GM19467 (cell line): ENCODE measurements at regions not wholly inside any gene's neighbourhood (a gene's known extent, or its start where the extent isn't known, plus 50 kb on each side); places are given as distances from the start of the nearest gene placed in this dataset.
A peak's percentile ranks its signal among the peaks of the same experiment; 100 is the strongest.

Experiments
- ATAC-seq: cut with Tn5 transposase; IDR thresholded peaks from one replicate; pipeline ENCODE4 v1.9.1; 2021; ENCODE audit warnings: mild to moderate bottlenecking, moderate library complexity; ENCODE audit not compliant: unreplicated experiment

DNA sequence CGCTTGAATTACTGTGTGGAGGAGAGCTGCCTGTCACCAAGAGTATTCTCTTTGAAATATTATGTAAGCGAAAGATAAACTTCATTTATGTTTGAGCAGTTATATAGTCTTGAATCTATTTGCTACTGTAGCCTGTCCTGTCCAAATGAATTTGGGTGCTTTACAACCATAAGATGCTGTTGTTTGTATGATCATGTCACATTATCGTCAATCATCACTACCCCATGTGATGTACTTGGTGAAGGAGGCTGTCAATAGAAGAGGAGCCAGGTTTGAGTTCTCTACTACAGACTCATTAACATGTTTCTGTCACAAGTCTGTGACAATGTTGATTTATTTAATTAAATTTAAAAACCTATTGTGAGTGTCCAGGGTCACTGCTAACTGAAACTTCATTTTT, 403.3 kb upstream of the MEF2C start:
- ATAC-seq: no peak

DNA sequence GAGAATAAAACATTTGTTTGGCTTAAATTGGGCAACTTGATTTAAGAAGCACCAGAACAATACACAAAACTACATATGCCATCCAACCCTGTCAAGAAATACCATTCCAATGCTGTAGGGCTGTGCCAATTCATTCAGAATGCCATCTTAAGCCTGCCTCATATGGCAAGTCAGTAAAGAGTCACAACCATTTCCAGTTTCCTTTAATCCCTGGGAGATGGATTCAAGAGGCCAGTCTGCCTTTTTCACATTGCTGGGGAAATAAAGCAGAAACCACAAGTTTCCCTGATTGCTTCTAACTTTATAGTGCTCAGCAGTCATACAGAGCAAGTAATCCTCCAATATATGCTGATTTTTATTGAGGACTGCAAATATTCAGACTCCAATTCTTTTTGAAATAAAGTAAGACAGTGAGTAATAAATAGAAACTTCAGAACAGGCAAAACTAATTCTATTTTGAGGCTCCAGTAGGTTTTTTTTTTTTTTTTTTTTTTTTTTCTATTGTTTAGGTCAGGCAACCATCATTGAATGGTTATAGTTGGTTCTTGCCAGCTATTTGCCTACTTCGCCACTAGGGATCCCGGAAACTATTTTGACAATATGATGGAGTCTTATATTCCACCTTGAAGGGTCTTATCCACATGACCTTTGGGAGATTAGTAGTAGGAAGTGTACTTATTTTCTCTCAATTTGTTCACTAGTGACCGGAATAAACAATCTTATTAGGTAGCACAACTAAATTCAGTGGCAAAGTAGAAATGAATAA, 400.9 kb upstream of the MEF2C start:
- no peak for ATAC-seq

DNA sequence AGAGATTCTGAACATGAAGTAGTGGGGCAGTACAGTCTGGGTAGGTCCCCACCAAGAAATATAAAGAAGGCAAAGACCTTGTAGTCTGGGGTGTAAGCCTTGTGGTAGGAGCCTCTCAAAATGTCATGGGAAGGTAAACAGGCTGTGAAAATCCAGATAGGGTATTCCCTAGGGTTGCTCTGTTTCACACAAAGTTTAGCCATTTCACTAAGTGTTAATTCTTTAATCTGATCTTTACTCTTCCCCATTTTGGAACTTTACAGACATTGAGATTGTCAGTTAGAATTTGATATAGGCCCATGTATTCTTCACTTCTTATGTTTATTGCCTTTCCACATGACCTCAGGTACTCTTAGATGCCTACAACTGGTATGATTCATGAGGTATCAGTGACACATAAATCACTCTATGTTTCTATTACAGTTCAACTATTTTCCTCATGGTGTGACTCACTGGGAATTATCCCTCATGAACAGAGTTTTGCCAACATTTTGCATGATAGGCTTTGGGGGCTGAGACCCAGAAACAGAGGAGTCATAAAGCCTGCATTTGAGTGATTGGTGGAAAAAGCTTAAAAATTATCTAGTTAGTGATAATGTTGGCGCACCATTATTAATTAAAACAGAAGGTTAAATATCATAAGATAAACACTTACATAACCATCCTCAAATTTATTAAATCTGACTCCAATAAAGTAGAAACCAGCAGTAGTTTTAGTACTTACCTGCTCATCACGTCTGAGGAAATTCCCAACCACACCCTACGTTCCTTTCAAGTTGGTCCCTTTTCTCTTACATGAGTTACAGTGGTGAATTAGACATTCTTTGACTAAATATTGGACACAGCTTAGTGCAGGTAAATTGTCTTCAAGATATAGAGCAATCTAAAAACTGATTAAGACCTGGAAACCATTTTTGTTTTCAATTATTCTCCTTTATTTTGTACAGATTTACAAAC, 399.8 kb upstream of the MEF2C start:
- no peak for ATAC-seq

DNA sequence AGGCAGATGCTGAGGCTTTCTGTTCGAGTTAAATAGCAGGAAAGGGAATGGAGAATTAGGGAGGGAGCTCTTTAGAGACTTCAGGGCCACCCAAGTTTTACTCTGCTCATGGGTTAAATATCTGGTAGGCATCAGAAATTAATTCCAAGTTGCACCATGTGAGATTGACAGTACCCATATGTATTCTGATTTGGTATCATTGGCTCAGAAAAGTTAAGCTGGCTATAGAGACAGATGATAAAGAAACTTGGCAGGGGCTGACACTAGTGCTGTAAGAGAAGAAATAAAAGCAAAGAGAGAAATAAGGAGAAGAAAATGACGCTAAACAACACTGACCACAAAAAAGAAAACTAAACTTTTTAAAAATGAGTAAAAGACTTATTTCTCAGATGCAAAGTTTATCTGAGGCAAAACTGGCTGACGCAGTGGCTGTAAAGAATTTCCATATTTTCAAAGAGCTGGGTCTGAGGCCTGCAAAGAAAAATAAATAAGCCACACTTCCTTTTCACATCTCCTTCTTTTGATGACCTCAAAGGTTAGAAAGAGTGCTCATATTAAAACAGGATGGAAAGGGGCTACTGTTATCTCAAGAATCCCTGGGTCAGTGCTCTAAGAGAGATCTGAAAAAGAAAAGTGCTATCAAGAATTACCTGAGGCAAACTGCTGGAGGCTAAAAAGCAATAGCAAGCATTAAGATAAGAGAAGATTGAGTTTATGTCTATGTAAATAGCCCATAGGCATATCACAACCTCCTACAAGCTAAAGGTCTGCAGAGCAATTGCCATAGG, 399.0 kb upstream of the MEF2C start:
- no peak for ATAC-seq

DNA sequence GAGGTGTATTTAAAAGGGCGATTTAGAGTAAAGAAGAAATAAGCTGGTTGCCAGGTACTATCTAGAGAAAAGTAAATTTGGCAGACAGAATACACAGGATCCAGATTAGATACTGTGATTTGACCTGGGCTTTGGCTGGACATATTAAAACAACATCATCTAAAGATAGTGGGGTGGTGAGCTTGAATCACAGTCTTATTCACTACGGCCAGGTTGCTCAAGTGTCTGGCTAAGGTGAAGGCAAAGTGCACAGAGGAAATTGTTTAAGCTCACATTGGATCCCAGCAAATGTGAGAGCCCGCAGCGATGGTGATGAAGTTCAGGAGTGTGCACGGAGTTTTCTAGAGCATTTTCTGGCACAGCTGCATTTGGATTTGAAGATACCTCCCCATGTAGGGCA, 398.2 kb upstream of the MEF2C start:
- no peak for ATAC-seq

DNA sequence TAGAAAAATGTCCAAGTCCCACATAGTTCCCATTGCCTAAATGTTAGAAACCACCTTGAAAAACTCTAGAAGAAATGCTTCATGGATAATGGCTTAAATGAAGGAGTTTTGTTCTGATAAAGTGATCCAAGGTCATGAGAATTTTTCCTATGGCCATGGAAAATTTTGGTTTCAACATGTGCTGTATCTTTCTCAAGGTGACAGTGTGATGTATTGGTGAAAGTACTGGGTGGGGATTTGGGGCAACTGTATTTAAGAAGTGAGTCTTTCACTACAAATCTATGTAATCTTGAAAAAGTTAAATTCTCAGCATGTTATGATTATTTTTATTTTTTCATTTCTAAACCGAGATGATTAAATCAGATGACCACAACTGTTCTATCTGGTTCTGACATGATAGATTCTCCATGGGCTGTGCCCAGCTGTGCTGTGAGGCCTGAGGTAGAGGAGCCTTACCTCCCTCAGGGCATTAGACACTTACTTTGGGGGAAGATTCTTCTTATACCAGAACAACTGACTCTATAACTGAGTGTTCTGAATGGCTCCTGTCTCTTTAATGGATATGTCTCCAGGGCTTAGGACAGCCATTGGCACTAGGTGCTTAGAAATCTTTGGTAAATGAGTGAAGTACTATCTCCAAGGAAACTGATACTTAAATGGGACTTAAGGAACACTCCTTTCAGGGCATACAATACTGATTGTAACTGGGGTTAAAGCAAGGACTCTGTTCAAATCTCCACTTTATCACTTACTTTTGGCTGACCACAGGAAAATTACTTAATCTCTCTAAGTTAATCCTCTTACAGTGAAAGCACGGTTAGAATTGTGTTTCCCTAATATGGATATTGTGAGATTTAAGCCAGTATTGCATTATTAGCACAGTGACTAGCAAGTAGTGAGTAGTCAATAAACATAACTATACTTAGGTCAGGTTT, 397.4 kb upstream of the MEF2C start:
- ATAC-seq: no peak

DNA sequence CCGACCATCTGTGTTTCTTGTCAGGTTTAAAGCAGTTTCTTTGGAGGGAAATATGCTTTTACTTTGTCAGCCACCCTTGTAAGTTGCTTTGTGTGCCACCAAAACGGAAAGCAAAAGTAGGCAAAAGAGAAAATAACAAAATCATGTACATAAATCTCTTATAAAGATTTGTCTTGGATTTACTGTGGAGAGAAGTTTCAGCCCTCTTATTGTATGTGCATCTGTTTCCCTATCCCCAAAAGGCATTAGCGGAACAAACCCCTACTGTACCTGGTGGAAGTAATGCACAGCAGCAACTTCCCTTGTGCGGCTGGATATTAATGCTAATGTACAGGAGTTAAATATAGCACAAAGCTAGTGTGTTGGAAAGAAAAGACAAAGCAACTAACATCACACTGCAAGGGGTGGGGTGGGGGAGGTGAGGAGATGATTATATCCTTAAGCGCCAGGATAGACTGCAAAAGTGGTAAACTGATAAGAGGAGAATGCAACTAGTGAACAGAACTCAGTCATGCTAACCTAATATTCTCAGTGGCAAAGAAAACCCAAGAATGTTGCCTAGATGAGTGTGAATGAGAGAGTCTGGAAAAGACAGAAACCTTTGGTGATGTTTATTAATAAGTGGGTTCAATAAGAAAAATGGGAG, 396.5 kb upstream of the MEF2C start:
- ATAC-seq: no peak

DNA sequence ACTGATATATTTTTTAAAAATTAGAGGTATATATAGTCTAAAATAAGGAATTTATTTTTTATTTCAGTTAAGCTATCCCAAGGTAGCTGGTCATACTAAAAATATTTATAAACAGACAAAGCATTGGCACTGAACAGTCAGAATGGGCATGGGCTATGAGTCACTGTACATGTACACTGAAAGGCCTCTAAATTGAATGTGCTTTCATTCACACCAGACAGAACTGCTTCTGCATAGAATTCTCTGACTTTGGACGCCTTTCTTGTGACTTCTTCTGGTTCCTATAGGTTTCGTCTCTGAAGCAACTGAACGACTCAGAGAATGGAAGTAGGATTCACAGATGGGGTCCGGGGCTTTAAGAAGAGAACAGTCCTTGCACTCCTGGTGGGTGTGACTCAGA, 394.8 kb upstream of the MEF2C start:
- no peak for ATAC-seq

DNA sequence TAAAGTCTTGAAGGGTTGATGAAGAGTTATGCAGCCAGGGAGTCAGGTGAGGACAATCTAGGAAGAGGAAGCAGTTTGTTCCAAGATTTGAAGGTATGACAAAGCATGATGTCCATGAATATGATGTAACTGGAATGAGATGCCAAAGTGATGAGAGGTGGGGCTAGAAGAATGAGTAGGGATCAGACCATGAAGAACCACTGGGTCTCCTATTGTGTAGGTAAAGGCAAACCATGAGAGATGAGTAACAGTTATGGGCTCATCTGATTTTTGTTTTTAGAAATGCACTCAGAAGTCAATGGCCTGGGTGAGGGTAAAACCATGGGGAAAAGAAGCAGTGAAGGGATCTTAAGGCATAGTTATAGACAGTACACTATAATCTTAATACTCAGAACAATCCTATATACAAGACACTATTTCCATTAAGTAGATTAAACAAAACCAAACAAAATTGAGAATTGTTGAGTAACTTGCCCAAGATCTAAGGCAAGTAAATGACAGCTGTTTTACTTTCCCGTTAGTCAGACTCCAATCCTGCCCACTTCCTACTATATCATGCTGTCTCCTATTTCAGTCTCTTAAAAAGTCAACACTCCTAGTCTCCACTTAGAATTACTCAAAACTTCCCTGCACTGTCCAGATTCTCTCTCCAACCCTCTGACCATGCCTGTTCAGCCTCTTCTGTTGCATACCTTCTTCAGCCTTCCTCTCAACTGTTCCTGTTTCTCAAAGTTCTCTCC, 393.8 kb upstream of the MEF2C start:
- ATAC-seq: no peak

DNA sequence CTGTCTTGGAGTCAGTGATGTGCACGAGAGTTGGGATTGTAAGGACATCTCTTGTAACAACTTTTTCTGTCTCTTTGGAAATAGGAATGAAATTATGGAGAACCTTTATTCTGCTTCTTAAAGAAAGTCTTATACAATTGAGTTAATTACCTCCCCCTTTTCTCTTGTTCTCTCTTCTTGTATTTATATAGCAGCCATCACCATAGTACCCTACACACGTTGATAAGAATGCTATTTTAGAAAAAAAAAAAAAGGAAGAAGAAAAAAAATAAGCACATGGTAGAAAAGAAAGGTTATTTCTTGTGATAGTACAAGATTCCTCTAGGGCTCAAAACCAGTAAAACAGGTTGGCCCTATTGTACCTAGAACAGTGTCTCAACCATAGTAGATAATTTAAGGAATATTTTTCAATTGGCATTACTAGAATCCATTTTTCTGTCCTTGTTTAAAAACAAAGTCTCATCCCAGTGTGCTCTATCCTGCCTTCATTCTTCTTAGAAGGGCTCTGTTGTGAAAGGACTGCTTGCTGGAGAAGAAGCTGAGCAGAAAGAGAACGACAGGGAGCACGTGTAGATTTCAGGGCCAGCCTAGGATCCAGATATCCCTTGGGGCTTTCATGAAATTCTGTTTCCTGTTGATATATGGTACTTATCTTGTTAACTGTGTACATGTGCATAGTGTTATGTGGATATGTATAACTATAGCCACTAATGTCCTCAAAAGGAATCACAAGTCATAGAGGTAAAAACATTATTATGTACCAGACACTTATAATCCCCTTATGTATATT, 392.3 kb upstream of the MEF2C start:
- no peak for ATAC-seq

DNA sequence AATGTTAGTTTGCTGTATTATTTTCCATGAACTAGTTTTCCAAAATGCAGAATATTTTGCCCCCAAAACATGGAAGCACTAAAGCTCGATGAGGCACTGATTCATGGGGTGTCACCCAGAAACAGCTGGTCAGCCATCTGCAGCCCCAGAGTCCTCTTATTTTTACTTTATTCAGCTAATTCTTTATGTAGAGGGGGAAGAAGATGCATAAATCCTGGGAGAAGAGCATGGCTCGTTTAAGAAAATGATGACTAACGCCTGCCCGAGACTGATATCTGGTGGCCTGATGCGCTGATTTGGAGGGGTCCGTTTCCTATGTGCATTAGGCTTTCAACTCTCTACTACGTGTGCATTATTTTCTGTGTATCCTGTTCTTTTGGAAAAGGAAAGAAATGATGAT, 390.3 kb upstream of the MEF2C start:
- no peak for ATAC-seq

DNA sequence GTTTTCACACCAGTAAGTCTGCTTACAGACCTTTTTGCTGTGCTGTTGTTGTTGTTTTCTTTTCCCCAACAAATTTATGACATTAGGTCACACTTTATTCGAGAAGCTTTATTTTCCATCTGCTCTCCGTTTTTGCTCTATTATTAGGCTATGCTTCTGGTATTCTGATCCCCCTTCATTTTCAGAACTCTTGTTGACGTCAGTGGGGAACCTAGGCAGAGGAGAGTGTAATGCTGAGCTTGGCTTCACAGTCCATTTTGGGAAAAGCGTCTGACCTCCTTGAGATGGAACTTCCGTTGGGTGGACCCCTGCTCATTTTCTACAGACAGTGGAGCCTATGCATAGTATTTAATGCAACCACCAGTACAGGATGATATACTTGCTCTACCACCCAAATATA, 387.9 kb upstream of the MEF2C start:
- peak; percentile 2 for ATAC-seq

DNA sequence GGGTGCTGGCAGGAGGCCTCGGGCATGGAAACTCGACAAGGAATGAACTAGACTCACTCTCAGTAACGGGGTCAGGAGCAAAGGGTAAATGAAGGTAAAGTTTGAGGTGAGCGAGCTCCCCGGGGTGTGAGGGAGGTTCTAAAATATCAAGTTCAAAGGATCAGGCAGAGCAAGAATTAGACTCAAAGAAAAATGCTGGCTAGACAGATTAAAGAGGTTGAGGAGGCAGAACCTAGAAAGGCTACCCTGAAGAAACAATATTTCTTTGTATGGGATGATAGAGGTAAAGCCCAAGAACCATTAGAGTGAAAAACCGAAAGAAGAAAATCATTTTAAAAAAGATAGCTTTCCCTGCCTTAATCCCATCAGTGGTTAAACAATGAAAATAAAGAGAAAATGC, 386.7 kb upstream of the MEF2C start:
- no peak for ATAC-seq

DNA sequence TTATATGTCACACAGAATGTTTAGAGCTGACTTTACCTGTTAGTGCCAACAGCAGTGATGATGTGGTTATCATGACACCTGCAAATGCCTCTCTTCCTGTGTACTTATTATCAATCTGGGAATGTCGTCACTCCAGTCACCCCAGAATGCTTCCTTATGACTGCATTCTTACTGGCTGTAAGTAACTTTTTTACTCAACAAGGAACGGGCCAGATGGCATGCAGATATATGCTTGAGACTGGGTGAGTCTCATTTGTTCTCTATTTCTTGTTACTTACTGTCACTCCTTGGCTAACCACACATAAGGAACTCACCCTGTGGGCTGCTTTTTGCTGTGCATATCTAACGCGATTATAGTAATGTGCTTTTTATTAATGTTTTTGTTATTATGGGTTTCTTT, 385.5 kb upstream of the MEF2C start:
- ATAC-seq: no peak

DNA sequence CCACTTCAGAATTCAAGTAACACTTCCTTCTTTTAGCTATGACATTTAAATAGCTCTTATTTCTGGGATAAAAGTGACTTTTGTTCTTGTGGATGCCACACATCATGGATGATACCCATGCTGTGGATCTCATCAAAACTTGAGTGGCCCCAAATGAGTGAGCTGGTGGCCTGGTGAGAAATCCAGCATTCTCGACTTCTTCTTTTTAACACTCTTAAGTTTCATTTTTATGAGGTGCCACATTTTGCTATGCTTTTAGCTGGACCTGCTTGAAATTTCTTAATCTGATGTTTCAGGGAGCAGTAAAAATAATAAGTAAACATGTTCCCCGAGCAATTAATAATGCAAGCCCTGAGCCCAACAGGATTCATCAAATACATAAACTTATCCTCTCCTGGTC, 384.8 kb upstream of the MEF2C start:
- ATAC-seq: no peak

DNA sequence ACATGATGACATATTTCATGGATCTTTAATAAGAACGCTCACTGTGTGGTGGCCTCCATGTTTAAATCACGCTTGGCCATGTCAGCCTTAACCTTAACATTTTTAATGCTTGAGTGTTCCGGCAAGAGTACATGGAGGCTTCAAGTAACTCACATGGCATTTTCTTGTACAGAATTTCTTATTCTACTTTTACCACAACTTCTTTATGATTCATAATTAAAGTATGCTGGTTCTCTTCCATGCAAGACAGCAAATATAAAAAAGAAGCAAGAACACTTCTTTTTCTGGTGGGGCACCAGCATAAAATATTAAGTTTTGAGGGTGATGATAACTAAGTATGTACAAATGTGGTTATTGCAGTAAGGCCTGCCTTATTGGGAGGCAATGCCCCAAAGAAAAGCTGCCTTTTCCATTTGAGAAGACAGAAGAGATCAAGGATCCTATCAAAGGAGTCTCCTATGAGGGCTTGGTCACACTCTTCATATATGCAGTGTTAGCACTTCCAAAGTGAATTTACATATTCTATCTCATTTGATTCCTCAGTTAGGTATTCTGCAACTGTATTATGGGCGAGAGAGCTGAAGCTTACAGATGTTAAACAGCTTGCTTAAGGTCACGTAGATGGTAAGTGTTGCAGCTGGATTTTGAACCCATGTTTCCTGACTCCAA, 382.7 kb upstream of the MEF2C start:
- no peak for ATAC-seq

DNA sequence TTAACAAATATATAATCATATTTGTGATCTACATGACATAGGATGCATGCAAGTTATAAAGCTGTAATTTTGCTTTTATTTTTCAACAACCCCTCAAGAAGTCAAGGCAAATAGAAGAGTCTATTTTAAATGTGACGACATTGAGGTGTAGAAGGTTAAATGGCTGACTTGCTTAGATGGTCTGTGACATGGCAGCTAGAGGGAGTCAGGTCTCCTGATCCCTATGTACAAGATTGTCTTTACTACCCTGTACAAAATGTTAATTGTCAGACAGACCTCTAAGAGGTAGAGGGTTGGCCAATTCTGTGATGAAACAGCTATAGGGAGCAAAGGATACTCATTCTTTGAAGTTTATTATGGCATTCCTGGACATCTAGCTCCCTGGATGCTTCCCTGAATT, 380.9 kb upstream of the MEF2C start:
- ATAC-seq: no peak

DNA sequence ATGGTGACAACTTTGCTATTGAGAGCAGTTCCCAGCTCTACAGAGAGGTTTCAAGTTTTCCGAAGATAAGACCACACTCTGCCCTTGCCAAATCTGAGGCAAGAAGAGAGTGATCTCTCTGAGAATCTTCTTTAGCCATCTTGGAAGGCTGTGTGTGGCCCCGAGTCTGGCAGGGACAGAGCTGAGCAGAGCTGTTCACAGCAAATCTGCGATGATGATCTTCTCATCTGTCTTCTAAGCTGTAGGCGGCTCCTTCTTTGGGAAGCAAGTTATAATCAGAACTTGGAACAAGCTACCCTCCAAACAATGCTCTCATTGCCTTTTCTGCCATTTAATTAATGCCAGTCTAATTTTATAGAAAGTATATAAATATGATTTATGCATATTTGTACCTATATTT, 379.0 kb upstream of the MEF2C start:
- ATAC-seq: no peak
